IPS-18c (cell line): ENCODE measurements at regions not wholly inside any gene's neighbourhood (a gene's known extent, or its start where the extent isn't known, plus 50 kb on each side); places are given as distances from the start of the nearest gene placed in this dataset.

Source experiments
- H3K4me3 ChIP-seq: 2 replicates; pipeline ENCODE4 v1.7.0; 2013; ENCODE audit warnings: low read depth, mild to moderate bottlenecking, low read length, moderate library complexity; ENCODE audit not compliant: insufficient read depth
- H3K9me3 ChIP-seq: one replicate; pipeline ENCODE4 v1.6.1; 2013; ENCODE audit warnings: mild to moderate bottlenecking, low read length, moderate library complexity; ENCODE audit not compliant: control insufficient read depth, insufficient read depth

GRCh38 chr21:20308586-20309315 lies 689.5 kb upstream of the NCAM2 start:
- Histone ChIP-seq H3K4me3 (no peak overlapping the region), H3K9me3 (no peaks in the 10 kb centered on the region)

GRCh38 chr21:20311234-20311787 lies 686.9 kb upstream of the NCAM2 start:
- no peak overlapping the region for H3K4me3 ChIP-seq
- no peaks in the 10 kb centered on the region for H3K9me3 ChIP-seq

- H3K9me3 ChIP-seq: no peaks in the 10 kb centered on the region
These were observed 685.2 kb upstream of the NCAM2 start for GRCh38 chr21:20313013-20313412.

GRCh38 chr21:20315042-20315441 lies 683.2 kb upstream of the NCAM2 start:
- Histone ChIP-seq H3K9me3 (no peaks in the 10 kb centered on the region), H3K4me3 (no peak overlapping the region)

More at GRCh38 chr21:20313013-20313412, 685.2 kb upstream of the NCAM2 start:
- H3K4me3 ChIP-seq: no peak overlapping the region

- no peak overlapping the region for H3K4me3 ChIP-seq
- no peaks in the 10 kb centered on the region for H3K9me3 ChIP-seq
These were observed 668.6 kb upstream of the NCAM2 start for GRCh38 chr21:20329636-20330035.

- no peak overlapping the region for H3K4me3 ChIP-seq
- no peaks in the 10 kb centered on the region for H3K9me3 ChIP-seq
These were observed 667.6 kb upstream of the NCAM2 start for GRCh38 chr21:20330652-20331051.

- Histone ChIP-seq H3K9me3 (no peaks in the 10 kb centered on the region), H3K4me3 (no peak overlapping the region)
These were observed 663.6 kb upstream of the NCAM2 start for GRCh38 chr21:20334585-20334984.

GRCh38 chr21:20341431-20341830 lies 656.8 kb upstream of the NCAM2 start:
- Histone ChIP-seq H3K4me3 (no peak overlapping the region), H3K9me3 (no peaks in the 10 kb centered on the region)

GRCh38 chr21:20343186-20343585 lies 655.0 kb upstream of the NCAM2 start:
- no peaks in the 10 kb centered on the region for H3K9me3 ChIP-seq
- no peak overlapping the region for H3K4me3 ChIP-seq

- H3K9me3 ChIP-seq: no peaks in the 10 kb centered on the region
These were observed 647.1 kb upstream of the NCAM2 start for GRCh38 chr21:20351138-20351537.

GRCh38 chr21:20353351-20353750 lies 644.9 kb upstream of the NCAM2 start:
- no peak overlapping the region for H3K4me3 ChIP-seq
- H3K9me3 ChIP-seq: no peaks in the 10 kb centered on the region

More at GRCh38 chr21:20351138-20351537, 647.1 kb upstream of the NCAM2 start:
- H3K4me3 ChIP-seq: no peak overlapping the region

- Histone ChIP-seq H3K4me3 (no peak overlapping the region), H3K9me3 (no peaks in the 10 kb centered on the region)
These were observed 625.2 kb upstream of the NCAM2 start for GRCh38 chr21:20373031-20373430.

GRCh38 chr21:20377250-20377649 lies 621.0 kb upstream of the NCAM2 start:
- no peak overlapping the region for H3K4me3 ChIP-seq
- no peaks in the 10 kb centered on the region for H3K9me3 ChIP-seq

GRCh38 chr21:20388400-20388799 lies 609.8 kb upstream of the NCAM2 start:
- Histone ChIP-seq H3K4me3 (no peak overlapping the region), H3K9me3 (no peaks in the 10 kb centered on the region)

GRCh38 chr21:20396798-20397197 lies 601.4 kb upstream of the NCAM2 start:
- no peaks in the 10 kb centered on the region for H3K9me3 ChIP-seq
- no peak overlapping the region for H3K4me3 ChIP-seq

GRCh38 chr21:20404915-20405314 lies 593.3 kb upstream of the NCAM2 start:
- no peak overlapping the region for H3K4me3 ChIP-seq
- H3K9me3 ChIP-seq: no peaks in the 10 kb centered on the region

GRCh38 chr21:20418353-20418752 lies 579.9 kb upstream of the NCAM2 start:
- no peak overlapping the region for H3K4me3 ChIP-seq
- no peaks in the 10 kb centered on the region for H3K9me3 ChIP-seq

- H3K4me3 ChIP-seq: no peak overlapping the region
- H3K9me3 ChIP-seq: no peaks in the 10 kb centered on the region
These were observed 578.4 kb upstream of the NCAM2 start for GRCh38 chr21:20419772-20420171.

GRCh38 chr21:20424943-20425342 lies 573.3 kb upstream of the NCAM2 start:
- Histone ChIP-seq H3K4me3 (no peak overlapping the region), H3K9me3 (no peaks in the 10 kb centered on the region)
